ENCODE measurements at regions not wholly inside any gene's neighbourhood (a gene's known extent, or its start where the extent isn't known, plus 50 kb on each side); places are given as distances from the start of the nearest gene placed in this dataset.

GRCh38 chr18:54086863-54087262, 137.6 kb downstream of the MBD2 start:
- H3K4me3 Mint-ChIP-seq (ENCODE audit: unreplicated experiment), result no peak overlapping the region
- peaks cover 6% of the 10 kb centered on the region for H3K27me3 Mint-ChIP-seq (ENCODE audit: unreplicated experiment)
- H3K4me1 Mint-ChIP-seq (ENCODE audit: low read depth, unreplicated experiment), result peaks cover 4% of the 10 kb centered on the region
- H3K9me3 Mint-ChIP-seq (ENCODE audit: unreplicated experiment), result no peaks in the 10 kb centered on the region
- H3K27ac Mint-ChIP-seq (ENCODE audit: unreplicated experiment), result no peak overlapping the region
- H3K36me3 Mint-ChIP-seq (ENCODE audit: unreplicated experiment), result peaks cover 5% of the 10 kb centered on the region
- TF ChIP-seq, protein P1, sequence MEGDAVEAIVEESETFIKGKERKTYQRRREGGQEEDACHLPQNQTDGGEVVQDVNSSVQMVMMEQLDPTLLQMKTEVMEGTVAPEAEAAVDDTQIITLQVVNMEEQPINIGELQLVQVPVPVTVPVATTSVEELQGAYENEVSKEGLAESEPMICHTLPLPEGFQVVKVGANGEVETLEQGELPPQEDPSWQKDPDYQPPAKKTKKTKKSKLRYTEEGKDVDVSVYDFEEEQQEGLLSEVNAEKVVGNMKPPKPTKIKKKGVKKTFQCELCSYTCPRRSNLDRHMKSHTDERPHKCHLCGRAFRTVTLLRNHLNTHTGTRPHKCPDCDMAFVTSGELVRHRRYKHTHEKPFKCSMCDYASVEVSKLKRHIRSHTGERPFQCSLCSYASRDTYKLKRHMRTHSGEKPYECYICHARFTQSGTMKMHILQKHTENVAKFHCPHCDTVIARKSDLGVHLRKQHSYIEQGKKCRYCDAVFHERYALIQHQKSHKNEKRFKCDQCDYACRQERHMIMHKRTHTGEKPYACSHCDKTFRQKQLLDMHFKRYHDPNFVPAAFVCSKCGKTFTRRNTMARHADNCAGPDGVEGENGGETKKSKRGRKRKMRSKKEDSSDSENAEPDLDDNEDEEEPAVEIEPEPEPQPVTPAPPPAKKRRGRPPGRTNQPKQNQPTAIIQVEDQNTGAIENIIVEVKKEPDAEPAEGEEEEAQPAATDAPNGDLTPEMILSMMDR (IDR thresholded peaks at IDR 0.05; ENCODE audit: partially characterized antibody, unreplicated experiment), result no peak
- DNase-seq, result no peak

DNA sequence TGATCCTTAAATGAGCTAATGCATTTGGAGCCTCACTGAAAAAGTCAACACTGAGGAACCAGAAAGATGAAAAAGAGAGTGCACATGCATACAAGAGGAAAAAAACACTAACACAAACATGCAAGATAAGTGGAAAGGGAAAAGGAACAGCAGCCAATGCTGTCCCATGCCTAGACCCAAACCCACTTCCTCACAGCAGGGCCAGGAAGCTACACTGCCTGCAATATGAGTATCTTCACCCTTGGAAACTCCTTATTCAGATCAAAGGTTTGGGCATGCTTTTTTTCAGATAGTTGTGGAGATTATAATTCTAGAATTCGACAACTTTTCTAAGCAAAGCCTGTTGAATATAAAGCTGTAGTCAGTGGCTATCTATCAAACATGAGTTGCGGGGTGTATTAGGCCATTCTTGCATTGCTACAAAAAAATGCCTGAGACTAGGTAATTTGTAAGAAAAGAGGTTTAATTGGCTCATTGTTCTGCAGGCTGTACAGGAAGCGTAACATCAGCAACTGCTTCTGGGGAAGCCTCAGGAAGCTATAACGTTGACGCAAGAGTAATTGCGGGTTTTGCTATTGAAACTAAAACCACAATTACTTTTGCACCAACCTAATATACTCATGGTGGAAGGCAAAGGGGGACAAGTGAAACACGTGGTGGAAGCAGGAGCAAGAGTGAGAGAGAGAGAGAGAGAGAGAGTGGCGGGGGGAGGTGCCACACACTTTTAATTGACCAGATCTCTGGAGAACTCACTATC, 138.2 kb downstream of the MBD2 start:
- Mint-ChIP-seq H3K27ac (ENCODE audit: unreplicated experiment) (no peak overlapping the region), H3K4me3 (ENCODE audit: unreplicated experiment) (no peak overlapping the region), H3K27me3 (ENCODE audit: unreplicated experiment) (peaks cover 6% of the 10 kb centered on the region), H3K9me3 (ENCODE audit: unreplicated experiment) (no peaks in the 10 kb centered on the region), H3K36me3 (ENCODE audit: unreplicated experiment) (peaks cover 5% of the 10 kb centered on the region), H3K4me1 (ENCODE audit: low read depth, unreplicated experiment) (no peaks in the 10 kb centered on the region)
- TF ChIP-seq, protein P1 (IDR thresholded peaks at IDR 0.05; ENCODE audit: partially characterized antibody, unreplicated experiment), result no peak
- no peak for DNase-seq

- H3K27ac Mint-ChIP-seq (ENCODE audit: unreplicated experiment), result no peak overlapping the region
- no peaks in the 10 kb centered on the region for H3K4me1 Mint-ChIP-seq (ENCODE audit: low read depth, unreplicated experiment)
- H3K4me3 Mint-ChIP-seq (ENCODE audit: unreplicated experiment), result no peak overlapping the region
- H3K9me3 Mint-ChIP-seq (ENCODE audit: unreplicated experiment), result no peaks in the 10 kb centered on the region
- no peak for DNase-seq
- H3K27me3 Mint-ChIP-seq (ENCODE audit: unreplicated experiment), result no peaks in the 10 kb centered on the region
- peaks cover 5% of the 10 kb centered on the region for H3K36me3 Mint-ChIP-seq (ENCODE audit: unreplicated experiment)
- TF ChIP-seq, protein P1 (IDR thresholded peaks at IDR 0.05; ENCODE audit: partially characterized antibody, unreplicated experiment), result no peak
Observed at GRCh38 chr18:54080858-54081257, 143.6 kb downstream of the MBD2 start.

GRCh38 chr18:54076166-54076565, 148.3 kb downstream of the MBD2 start:
- H3K36me3 Mint-ChIP-seq (ENCODE audit: unreplicated experiment), result no peaks in the 10 kb centered on the region
- TF ChIP-seq, protein P1 (IDR thresholded peaks at IDR 0.05; ENCODE audit: partially characterized antibody, unreplicated experiment), result no peak
- no peaks in the 10 kb centered on the region for H3K27me3 Mint-ChIP-seq (ENCODE audit: unreplicated experiment)
- no peak for DNase-seq
- H3K4me3 Mint-ChIP-seq (ENCODE audit: unreplicated experiment), result no peak overlapping the region
- H3K4me1 Mint-ChIP-seq (ENCODE audit: low read depth, unreplicated experiment), result no peaks in the 10 kb centered on the region
- no peaks in the 10 kb centered on the region for H3K9me3 Mint-ChIP-seq (ENCODE audit: unreplicated experiment)
- H3K27ac Mint-ChIP-seq (ENCODE audit: unreplicated experiment), result no peak overlapping the region

DNA sequence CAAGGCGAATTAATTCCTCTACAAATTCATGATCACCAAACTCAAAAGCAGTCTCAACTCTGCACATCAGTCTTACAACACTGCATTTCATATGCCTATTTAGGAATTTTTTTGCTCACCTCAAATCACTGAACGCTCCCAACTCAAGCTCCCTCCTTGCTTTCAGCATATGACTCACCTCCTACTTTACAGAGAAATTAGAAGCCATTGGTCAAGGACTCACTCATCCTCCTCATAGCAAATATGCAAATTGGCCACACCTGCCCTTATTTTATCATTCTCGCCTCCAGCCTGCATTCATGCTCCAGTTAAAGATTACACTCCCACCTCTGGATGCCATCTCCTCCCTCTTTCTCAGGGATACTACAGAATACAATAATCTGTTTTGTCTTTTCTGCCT, 148.8 kb downstream of the MBD2 start:
- no peaks in the 10 kb centered on the region for H3K4me1 Mint-ChIP-seq (ENCODE audit: low read depth, unreplicated experiment)
- H3K4me3 Mint-ChIP-seq (ENCODE audit: unreplicated experiment), result no peak overlapping the region
- no peaks in the 10 kb centered on the region for H3K36me3 Mint-ChIP-seq (ENCODE audit: unreplicated experiment)
- H3K27ac Mint-ChIP-seq (ENCODE audit: unreplicated experiment), result no peak overlapping the region
- TF ChIP-seq, protein P1 (IDR thresholded peaks at IDR 0.05; ENCODE audit: partially characterized antibody, unreplicated experiment), result no peak
- no peaks in the 10 kb centered on the region for H3K9me3 Mint-ChIP-seq (ENCODE audit: unreplicated experiment)
- no peak for DNase-seq
- no peaks in the 10 kb centered on the region for H3K27me3 Mint-ChIP-seq (ENCODE audit: unreplicated experiment)

Measured in glutamatergic neuron (in vitro differentiated cells).